Neural progenitor cell (in vitro differentiated cells): ENCODE measurements at regions not wholly inside any gene's neighbourhood (a gene's known extent, or its start where the extent isn't known, plus 50 kb on each side); places are given as distances from the start of the nearest gene placed in this dataset.

Experiments
- EZH2 ChIP-seq: fragments of 200-600 bp; sonication (generic); IDR thresholded peaks from 2 replicates; pipeline ENCODE4 v1.6.1; 2017; ENCODE audit warnings: antibody characterized with exemption, mild to moderate bottlenecking, moderate library complexity
- EZH2phosphoT487 ChIP-seq: fragments of 200-600 bp; sonication (generic); IDR thresholded peaks from 2 replicates; pipeline ENCODE4 v1.6.1; 2017; ENCODE audit warnings: antibody characterized with exemption
- TF ChIP-seq, protein P1 (sequence below): fragments of 200-600 bp; sonication (generic); IDR thresholded peaks from 2 replicates; pipeline ENCODE4 v1.5.1; 2017; ENCODE audit warnings: antibody characterized with exemption, mild to moderate bottlenecking

DNA sequence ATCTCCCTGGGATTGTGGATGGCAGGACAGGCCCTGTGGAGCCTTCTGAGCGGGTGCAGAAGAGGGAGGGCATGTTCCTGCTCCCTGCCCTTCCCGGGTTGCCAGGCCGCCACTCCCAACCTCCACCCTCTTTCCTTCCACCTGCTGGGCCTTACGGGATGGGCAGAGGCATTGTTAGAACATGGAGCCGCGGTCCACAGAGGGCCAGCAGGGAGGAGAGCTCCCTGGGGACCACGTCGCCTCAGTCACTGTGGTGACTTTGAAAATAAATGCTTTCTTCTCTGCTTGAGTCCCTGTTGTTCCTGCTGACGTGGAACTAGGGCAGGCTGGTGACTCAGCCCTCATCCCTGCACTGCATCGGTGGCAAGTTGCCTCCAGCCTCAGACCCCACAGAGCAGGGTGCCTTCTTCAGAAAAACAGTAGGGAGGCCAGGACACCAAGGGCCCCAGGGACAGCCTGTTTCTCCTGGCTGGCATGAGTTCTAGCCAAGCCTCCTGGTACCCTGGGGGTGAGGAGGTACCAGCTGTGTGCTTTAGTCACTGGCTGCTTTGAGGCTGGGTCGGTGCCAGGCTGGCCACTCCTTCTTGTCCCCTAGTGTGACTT is 224.9 kb downstream of the SEC14L1 start:
- TF ChIP-seq, protein P1, sequence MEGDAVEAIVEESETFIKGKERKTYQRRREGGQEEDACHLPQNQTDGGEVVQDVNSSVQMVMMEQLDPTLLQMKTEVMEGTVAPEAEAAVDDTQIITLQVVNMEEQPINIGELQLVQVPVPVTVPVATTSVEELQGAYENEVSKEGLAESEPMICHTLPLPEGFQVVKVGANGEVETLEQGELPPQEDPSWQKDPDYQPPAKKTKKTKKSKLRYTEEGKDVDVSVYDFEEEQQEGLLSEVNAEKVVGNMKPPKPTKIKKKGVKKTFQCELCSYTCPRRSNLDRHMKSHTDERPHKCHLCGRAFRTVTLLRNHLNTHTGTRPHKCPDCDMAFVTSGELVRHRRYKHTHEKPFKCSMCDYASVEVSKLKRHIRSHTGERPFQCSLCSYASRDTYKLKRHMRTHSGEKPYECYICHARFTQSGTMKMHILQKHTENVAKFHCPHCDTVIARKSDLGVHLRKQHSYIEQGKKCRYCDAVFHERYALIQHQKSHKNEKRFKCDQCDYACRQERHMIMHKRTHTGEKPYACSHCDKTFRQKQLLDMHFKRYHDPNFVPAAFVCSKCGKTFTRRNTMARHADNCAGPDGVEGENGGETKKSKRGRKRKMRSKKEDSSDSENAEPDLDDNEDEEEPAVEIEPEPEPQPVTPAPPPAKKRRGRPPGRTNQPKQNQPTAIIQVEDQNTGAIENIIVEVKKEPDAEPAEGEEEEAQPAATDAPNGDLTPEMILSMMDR, result no peak
- TF ChIP-seq EZH2 (no peak), EZH2phosphoT487 (no peak)
